Peyer's patch (tissue), 4 donors: ENCODE measurements at regions not wholly inside any gene's neighbourhood (a gene's known extent, or its start where the extent isn't known, plus 50 kb on each side); places are given as distances from the start of the nearest gene placed in this dataset.
A peak's percentile ranks its signal among the peaks of the same experiment; 100 is the strongest.

Experiments
- DNase-seq, 3 donors: peaks; one replicate each; pipeline ENCODE4 v3.0.0-alpha.2; 2017 to 2019
- H3K27ac ChIP-seq, 4 donors: fragments of 200-600 bp; sonication (generic); one replicate each; pipeline ENCODE4 v1.5.1; 2016 to 2019
- H3K27me3 ChIP-seq, 2 donors: fragments of 200-600 bp; sonication (generic); one replicate each; pipeline ENCODE4 v1.5.1; 2019
- H3K36me3 ChIP-seq, 3 donors: fragments of 200-600 bp; sonication (generic); one replicate each; pipeline ENCODE4 v1.5.1; 2016 to 2019
- H3K4me1 ChIP-seq, 4 donors: fragments of 200-600 bp; sonication (generic); one replicate each; pipeline ENCODE4 v1.5.1; 2016 to 2019
- H3K4me3 ChIP-seq, 4 donors: fragments of 200-600 bp; sonication (generic); 1 replicate in 3 of 4; 2 replicates in 1 of 4; pipeline ENCODE4 v1.5.1; 2016 to 2019; ENCODE audit warnings: mild to moderate bottlenecking in 1 of 4
- H3K9me3 ChIP-seq, 4 donors: fragments of 200-600 bp; sonication (generic); one replicate each; pipeline ENCODE4 v1.5.1; 2016 to 2019; ENCODE audit warnings: mild to moderate bottlenecking in 1 of 4
- CTCF ChIP-seq, 6 experiments: fragments of 450-650 bp in 4 of 6; fragments of 200-600 bp in 2 of 6; sonication (generic) in 1 of 6; IDR thresholded peaks; one replicate each; pipeline ENCODE4 v1.5.1; 2017 to 2019; ENCODE audit warnings: antibody characterized with exemption in 6 of 6, mild to moderate bottlenecking in 3 of 6, moderate library complexity in 1 of 6
- POLR2A ChIP-seq, 2 donors: fragments of 450-650 bp; IDR thresholded peaks; one replicate each; pipeline ENCODE4 v1.5.1; 2017; ENCODE audit warnings: antibody characterized with exemption in 2 of 2, mild to moderate bottlenecking in 2 of 2, moderate library complexity in 2 of 2

- Histone ChIP-seq H3K27me3 (no peaks in the 10 kb centered on the region), H3K27ac (no peak overlapping the region), H3K4me3 (no peak overlapping the region), H3K36me3 (no peaks in the 10 kb centered on the region), H3K4me1 (no peaks in the 10 kb centered on the region), H3K9me3 (no peaks in the 10 kb centered on the region)
- no peak for TF ChIP-seq POLR2A (IDR thresholded peaks at IDR 0.05)
- DNase-seq = no peak
These were observed 78.4 kb downstream of the CYP26A1 start for GRCh38 chr10:93152136-93152535.

- H3K4me1 ChIP-seq = no peaks in the 10 kb centered on the region
- no peaks in the 10 kb centered on the region for H3K27me3 ChIP-seq
- TF ChIP-seq POLR2A (IDR thresholded peaks at IDR 0.05) (no peak), CTCF (IDR thresholded peaks at IDR 0.05) (no peak)
- DNase-seq = no peak
- H3K27ac ChIP-seq = no peak overlapping the region
- H3K9me3 ChIP-seq = no peaks in the 10 kb centered on the region
- H3K4me3 ChIP-seq = no peak overlapping the region
- H3K36me3 ChIP-seq = no peaks in the 10 kb centered on the region
These were observed 80.8 kb downstream of the CYP26A1 start for GRCh38 chr10:93154531-93154930.

- H3K27me3 ChIP-seq = no peaks in the 10 kb centered on the region
- no peaks in the 10 kb centered on the region for H3K36me3 ChIP-seq
- H3K27ac ChIP-seq = no peak overlapping the region
- TF ChIP-seq POLR2A (IDR thresholded peaks at IDR 0.05) (no peak), CTCF (IDR thresholded peaks at IDR 0.05) (no peak)
- H3K9me3 ChIP-seq = no peaks in the 10 kb centered on the region
- no peaks in the 10 kb centered on the region for H3K4me1 ChIP-seq
- DNase-seq = no peak
- no peak overlapping the region for H3K4me3 ChIP-seq
These were observed 86.4 kb downstream of the CYP26A1 start for GRCh38 chr10:93160140-93160539.

GRCh38 chr10:93160829-93161228, 87.1 kb downstream of the CYP26A1 start:
- peak in 1 of 3 donors; percentile 47 for DNase-seq
- TF ChIP-seq POLR2A (IDR thresholded peaks at IDR 0.05) = no peak
- TF ChIP-seq CTCF (IDR thresholded peaks at IDR 0.05) = no peak

DNA sequence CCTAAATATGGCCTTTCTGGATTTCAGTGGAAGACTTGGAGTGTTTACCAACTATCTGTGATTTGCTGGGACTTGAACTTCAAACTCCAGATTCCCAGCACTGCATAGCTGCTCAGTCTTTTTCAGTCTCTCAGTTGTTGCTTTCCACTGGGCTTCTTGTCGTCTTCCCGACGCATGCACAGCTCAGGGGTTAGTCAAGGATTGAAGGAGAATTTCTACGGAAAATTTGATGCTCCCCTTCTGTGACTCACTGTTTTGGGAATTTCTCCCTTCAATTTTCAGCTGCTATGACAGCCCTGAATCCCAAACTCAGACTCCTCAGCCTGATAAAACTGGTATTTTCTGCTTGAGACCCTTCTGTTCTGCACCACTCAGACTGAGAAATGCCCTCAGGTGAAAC, 91.7 kb downstream of the CYP26A1 start:
- Histone ChIP-seq H3K9me3 (no peaks in the 10 kb centered on the region), H3K4me1 (no peaks in the 10 kb centered on the region), H3K27ac (no peak overlapping the region), H3K4me3 (no peak overlapping the region), H3K27me3 (no peaks in the 10 kb centered on the region), H3K36me3 (no peaks in the 10 kb centered on the region)
- no peak for DNase-seq
- TF ChIP-seq CTCF (IDR thresholded peaks at IDR 0.05) (no peak), POLR2A (IDR thresholded peaks at IDR 0.05) (no peak)

More at GRCh38 chr10:93160829-93161228, 87.1 kb downstream of the CYP26A1 start:
- no peaks in the 10 kb centered on the region for H3K9me3 ChIP-seq
- H3K4me1 ChIP-seq = no peaks in the 10 kb centered on the region
- H3K4me3 ChIP-seq = no peak overlapping the region
- no peaks in the 10 kb centered on the region for H3K36me3 ChIP-seq
- H3K27ac ChIP-seq = no peak overlapping the region
- no peaks in the 10 kb centered on the region for H3K27me3 ChIP-seq

DNA sequence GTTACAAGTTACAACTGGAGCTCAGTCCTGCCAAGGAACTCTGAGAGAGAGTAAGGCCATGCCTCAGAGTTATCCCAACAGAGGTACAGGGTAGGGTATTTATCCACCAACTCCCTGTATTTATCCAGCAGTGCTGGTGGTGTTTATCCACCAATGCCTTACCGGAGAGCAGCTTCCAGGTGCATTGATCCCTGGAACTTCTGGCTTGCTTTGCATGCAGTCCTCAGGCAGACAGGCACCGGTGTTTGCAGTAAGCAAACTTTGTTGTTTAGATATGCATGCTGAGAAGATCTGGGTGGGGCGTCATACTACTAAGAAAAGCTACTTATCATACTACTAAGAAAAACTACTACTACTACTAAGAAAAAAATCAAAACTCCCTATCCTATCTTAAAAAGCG, 92.4 kb downstream of the CYP26A1 start:
- Histone ChIP-seq H3K27me3 (no peaks in the 10 kb centered on the region), H3K4me3 (no peak overlapping the region), H3K9me3 (no peaks in the 10 kb centered on the region), H3K27ac (no peak overlapping the region), H3K4me1 (no peaks in the 10 kb centered on the region), H3K36me3 (no peaks in the 10 kb centered on the region)
- no peak for TF ChIP-seq CTCF (IDR thresholded peaks at IDR 0.05)
- TF ChIP-seq POLR2A (IDR thresholded peaks at IDR 0.05) = no peak
- no peak for DNase-seq
